NCI-H526 (cell line): ENCODE measurements at regions not wholly inside any gene's neighbourhood (a gene's known extent, or its start where the extent isn't known, plus 50 kb on each side); places are given as distances from the start of the nearest gene placed in this dataset.
A peak's percentile ranks its signal among the peaks of the same experiment; 100 is the strongest.

Source experiments
- DNase-seq, 2 experiments: peaks; one replicate each; lab custom pipeline; 2025; lab: John Stamatoyannopoulos, UW

- no peak for DNase-seq
Measured at GRCh38 chr6:156359912-156360311, 417.3 kb upstream of the ARID1B start.

GRCh38 chr6:156352861-156353260 lies 424.3 kb upstream of the ARID1B start:
- no peak for DNase-seq

GRCh38 chr6:156351346-156351966 lies 425.7 kb upstream of the ARID1B start:
- no peak for DNase-seq

GRCh38 chr6:156350337-156350736 lies 426.8 kb upstream of the ARID1B start:
- DNase-seq: no peak

GRCh38 chr6:156348849-156349248 lies 428.3 kb upstream of the ARID1B start:
- no peak for DNase-seq

GRCh38 chr6:156348424-156348823 lies 428.8 kb upstream of the ARID1B start:
- DNase-seq: no peak

- no peak for DNase-seq
Measured at GRCh38 chr6:156347656-156348055, 429.5 kb upstream of the ARID1B start.

GRCh38 chr6:156347246-156347645 lies 429.9 kb upstream of the ARID1B start:
- DNase-seq: no peak

GRCh38 chr6:156345700-156346099 lies 431.5 kb upstream of the ARID1B start:
- no peak for DNase-seq

- no peak for DNase-seq
Measured at GRCh38 chr6:156344491-156344890, 432.7 kb upstream of the ARID1B start.

- no peak for DNase-seq
Measured at GRCh38 chr6:156337801-156338200, 439.4 kb upstream of the ARID1B start.

GRCh38 chr6:156336733-156337132 lies 440.4 kb upstream of the ARID1B start:
- DNase-seq: no peak

- DNase-seq: peak in 1 of 2 experiments; percentile 5
Measured at GRCh38 chr6:156336089-156336488, 441.1 kb upstream of the ARID1B start.

GRCh38 chr6:156334966-156335365 lies 442.2 kb upstream of the ARID1B start:
- DNase-seq: no peak

- no peak for DNase-seq
Measured at GRCh38 chr6:156319707-156320106, 457.5 kb upstream of the ARID1B start.

GRCh38 chr6:156316583-156317125 lies 460.5 kb upstream of the ARID1B start:
- DNase-seq: peak; percentile 25 to 76

GRCh38 chr6:156315146-156315545 lies 462.0 kb upstream of the ARID1B start:
- no peak for DNase-seq

GRCh38 chr6:156313037-156313436 lies 464.1 kb upstream of the ARID1B start:
- no peak for DNase-seq

- no peak for DNase-seq
Measured at GRCh38 chr6:156311291-156311690, 465.9 kb upstream of the ARID1B start.

GRCh38 chr6:156310701-156311100 lies 466.5 kb upstream of the ARID1B start:
- no peak for DNase-seq

GRCh38 chr6:156309017-156309416 lies 468.2 kb upstream of the ARID1B start:
- DNase-seq: no peak

- no peak for DNase-seq
Measured at GRCh38 chr6:156308604-156309003, 468.6 kb upstream of the ARID1B start.

- no peak for DNase-seq
Measured at GRCh38 chr6:156306531-156306930, 470.6 kb upstream of the ARID1B start.

GRCh38 chr6:156283091-156283490 lies 494.1 kb upstream of the ARID1B start:
- DNase-seq: no peak
